HCT116 (cell line): ENCODE measurements at regions not wholly inside any gene's neighbourhood (a gene's known extent, or its start where the extent isn't known, plus 50 kb on each side); places are given as distances from the start of the nearest gene placed in this dataset.

Source experiments
- CEBPB ChIP-seq: IDR thresholded peaks from 2 replicates; pipeline ENCODE4 v1.6.1; 2012; ENCODE audit warnings: low read depth
- SRF ChIP-seq: IDR thresholded peaks from 2 replicates; pipeline ENCODE4 v1.6.1; 2012; ENCODE audit warnings: low read depth

GRCh38 chr20:48460681-48461080 is 367.1 kb downstream of the PREX1 start:
- TF ChIP-seq SRF (no peak), CEBPB (no peak)
